Stimulated activated naive CD4-positive, alpha-beta T cell (primary cell): ENCODE measurements at regions not wholly inside any gene's neighbourhood (a gene's known extent, or its start where the extent isn't known, plus 50 kb on each side); places are given as distances from the start of the nearest gene placed in this dataset.

ENCODE experiments used
- DNase-seq, 6 experiments: peaks; one replicate each; lab custom pipeline; 2025; lab: John Stamatoyannopoulos, UW

- DNase-seq = no peak
These were observed 333.0 kb upstream of the N4BP1 start for GRCh38 chr16:48942996-48943395.

- DNase-seq = no peak
These were observed 326.8 kb upstream of the N4BP1 start for GRCh38 chr16:48936811-48937210.

- no peak for DNase-seq
These were observed 322.4 kb upstream of the N4BP1 start for GRCh38 chr16:48932216-48932855.

- DNase-seq = no peak
These were observed 321.1 kb upstream of the N4BP1 start for GRCh38 chr16:48930951-48931553.

GRCh38 chr16:48919791-48920190, 309.8 kb upstream of the N4BP1 start:
- no peak for DNase-seq

- DNase-seq = no peak
These were observed 308.7 kb upstream of the N4BP1 start for GRCh38 chr16:48918520-48919258.

- DNase-seq = no peak
These were observed 306.6 kb upstream of the N4BP1 start for GRCh38 chr16:48916566-48916965.

GRCh38 chr16:48914070-48914469, 304.1 kb upstream of the N4BP1 start:
- DNase-seq = no peak

GRCh38 chr16:48913384-48913783, 303.4 kb upstream of the N4BP1 start:
- no peak for DNase-seq

GRCh38 chr16:48912360-48912759, 302.4 kb upstream of the N4BP1 start:
- DNase-seq = no peak

- DNase-seq = no peak
These were observed 301.7 kb upstream of the N4BP1 start for GRCh38 chr16:48911700-48912099.

GRCh38 chr16:48910214-48910613, 300.2 kb upstream of the N4BP1 start:
- no peak for DNase-seq

- no peak for DNase-seq
These were observed 299.3 kb upstream of the N4BP1 start for GRCh38 chr16:48909231-48909630.

- DNase-seq = no peak
These were observed 298.1 kb upstream of the N4BP1 start for GRCh38 chr16:48907906-48908634.

- DNase-seq = no peak
These were observed 295.9 kb upstream of the N4BP1 start for GRCh38 chr16:48905632-48906505.

GRCh38 chr16:48904333-48904732, 294.4 kb upstream of the N4BP1 start:
- DNase-seq = no peak

- no peak for DNase-seq
These were observed 293.1 kb upstream of the N4BP1 start for GRCh38 chr16:48903039-48903438.

- no peak for DNase-seq
These were observed 291.9 kb upstream of the N4BP1 start for GRCh38 chr16:48901712-48902374.

- DNase-seq = no peak
These were observed 289.5 kb upstream of the N4BP1 start for GRCh38 chr16:48899500-48899899.

- no peak for DNase-seq
These were observed 287.8 kb upstream of the N4BP1 start for GRCh38 chr16:48897698-48898205.

- no peak for DNase-seq
These were observed 285.2 kb upstream of the N4BP1 start for GRCh38 chr16:48895142-48895541.
